Neuron (in vitro differentiated cells): ENCODE measurements at regions not wholly inside any gene's neighbourhood (a gene's known extent, or its start where the extent isn't known, plus 50 kb on each side); places are given as distances from the start of the nearest gene placed in this dataset.

Experiments
- H2AFZ ChIP-seq: one replicate; pipeline ENCODE4 v1.6.1; 2013; ENCODE audit warnings: low read depth, mild to moderate bottlenecking, inconsistent platforms, low read length, moderate library complexity
- H3K27me3 ChIP-seq: one replicate; pipeline ENCODE4 v1.6.1; 2013; ENCODE audit warnings: low read length; ENCODE audit not compliant: insufficient read depth
- H3K36me3 ChIP-seq: one replicate; pipeline ENCODE4 v1.6.1; 2013; ENCODE audit warnings: low read length; ENCODE audit not compliant: insufficient read depth
- H3K4me1 ChIP-seq: one replicate; pipeline ENCODE4 v1.6.1; 2013; ENCODE audit warnings: low read length; ENCODE audit not compliant: insufficient read depth
- H3K4me3 ChIP-seq: 2 replicates; pipeline ENCODE4 v1.5.1; 2013; ENCODE audit warnings: mild to moderate bottlenecking, low read length, moderate library complexity
- H3K9me3 ChIP-seq: one replicate; pipeline ENCODE4 v1.6.1; 2013; ENCODE audit warnings: low read length

DNA sequence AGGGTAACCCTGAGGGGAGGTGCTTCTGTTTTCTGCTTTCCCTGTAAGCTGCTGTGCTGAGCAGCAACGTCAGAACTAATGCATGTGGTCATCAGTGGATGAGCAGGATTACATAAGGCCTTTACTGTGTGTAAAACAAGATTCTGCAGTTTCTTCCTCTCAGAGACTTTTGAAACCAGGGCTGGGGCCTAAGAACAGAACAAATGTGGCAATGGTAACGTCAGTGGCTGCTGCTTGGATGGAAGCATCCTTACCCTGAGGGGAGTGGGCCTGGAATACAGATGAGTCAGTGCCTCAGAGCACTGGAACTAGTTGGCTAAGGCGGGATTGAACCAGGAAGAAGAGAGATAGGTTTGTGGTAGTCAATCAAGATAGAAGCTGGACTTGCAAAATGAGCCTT, 180.2 kb upstream of the KCNH8 start:
- Histone ChIP-seq H3K9me3 (no peaks in the 10 kb centered on the region), H2AFZ (no peak overlapping the region), H3K27me3 (no peaks in the 10 kb centered on the region), H3K4me1 (no peaks in the 10 kb centered on the region), H3K36me3 (no peaks in the 10 kb centered on the region), H3K4me3 (no peak overlapping the region)

- Histone ChIP-seq H3K9me3 (no peaks in the 10 kb centered on the region), H3K4me3 (no peak overlapping the region), H3K27me3 (no peaks in the 10 kb centered on the region), H2AFZ (no peak overlapping the region), H3K4me1 (no peaks in the 10 kb centered on the region), H3K36me3 (no peaks in the 10 kb centered on the region)
These were observed 182.5 kb upstream of the KCNH8 start for GRCh38 chr3:18965781-18966180.

DNA sequence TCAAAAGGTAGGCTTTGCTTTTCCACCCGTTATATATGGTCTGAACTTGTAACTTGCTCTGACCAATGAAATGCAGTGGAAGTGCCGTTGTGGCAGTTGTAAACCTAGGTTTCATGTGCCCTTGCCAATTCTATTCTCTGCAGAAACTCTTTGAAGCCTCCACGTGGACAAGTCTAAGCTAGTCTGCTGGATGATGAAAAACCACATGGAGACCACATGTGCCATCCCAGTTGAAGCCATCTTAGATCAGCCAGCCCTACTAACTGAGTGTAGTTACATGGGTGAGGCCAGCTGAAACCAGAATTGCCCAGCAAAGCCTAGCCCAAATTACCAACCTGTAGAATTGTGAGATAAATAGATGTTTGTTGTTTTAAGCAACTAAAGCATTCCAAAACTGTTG, 183.7 kb upstream of the KCNH8 start:
- Histone ChIP-seq H3K4me3 (no peak overlapping the region), H3K9me3 (no peaks in the 10 kb centered on the region), H3K4me1 (no peaks in the 10 kb centered on the region), H2AFZ (no peak overlapping the region), H3K27me3 (no peaks in the 10 kb centered on the region), H3K36me3 (no peaks in the 10 kb centered on the region)

DNA sequence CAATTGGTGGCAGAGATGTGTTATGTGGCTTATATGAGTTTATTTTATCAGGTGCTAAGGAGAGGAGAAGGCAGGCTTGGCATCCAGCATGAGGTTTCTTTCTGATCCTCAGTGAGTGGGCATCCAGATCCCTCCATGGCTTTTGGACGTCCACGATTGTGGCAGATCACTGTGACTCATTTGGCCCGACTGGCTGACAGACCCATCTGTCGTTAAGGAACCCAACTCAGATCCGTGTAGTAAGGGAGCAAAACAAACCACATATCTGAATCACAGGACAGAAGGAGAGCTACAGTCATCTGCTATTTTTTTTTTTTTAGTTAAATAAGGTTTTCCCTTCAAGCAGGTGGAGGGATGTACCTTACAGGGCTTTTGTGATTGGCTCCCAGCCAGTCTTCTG, 197.0 kb upstream of the KCNH8 start:
- Histone ChIP-seq H3K4me3 (no peak overlapping the region), H3K36me3 (no peaks in the 10 kb centered on the region), H3K4me1 (no peaks in the 10 kb centered on the region), H3K27me3 (no peaks in the 10 kb centered on the region), H3K9me3 (no peaks in the 10 kb centered on the region), H2AFZ (no peak overlapping the region)

- Histone ChIP-seq H3K27me3 (no peaks in the 10 kb centered on the region), H3K9me3 (no peaks in the 10 kb centered on the region), H3K4me3 (no peak overlapping the region), H2AFZ (no peak overlapping the region), H3K4me1 (no peaks in the 10 kb centered on the region), H3K36me3 (no peaks in the 10 kb centered on the region)
These were observed 201.8 kb upstream of the KCNH8 start for GRCh38 chr3:18946524-18946923.

GRCh38 chr3:18937574-18937973, 210.7 kb upstream of the KCNH8 start:
- Histone ChIP-seq H3K4me3 (no peak overlapping the region), H3K4me1 (no peaks in the 10 kb centered on the region), H3K27me3 (no peaks in the 10 kb centered on the region), H2AFZ (no peak overlapping the region), H3K36me3 (no peaks in the 10 kb centered on the region), H3K9me3 (no peaks in the 10 kb centered on the region)

- Histone ChIP-seq H3K9me3 (no peaks in the 10 kb centered on the region), H3K4me1 (no peaks in the 10 kb centered on the region), H3K4me3 (no peak overlapping the region), H3K27me3 (no peaks in the 10 kb centered on the region), H3K36me3 (no peaks in the 10 kb centered on the region), H2AFZ (no peak overlapping the region)
These were observed 229.2 kb upstream of the KCNH8 start for GRCh38 chr3:18919158-18919557.

GRCh38 chr3:18917923-18918322, 230.4 kb upstream of the KCNH8 start:
- Histone ChIP-seq H2AFZ (no peak overlapping the region), H3K9me3 (no peaks in the 10 kb centered on the region), H3K27me3 (no peaks in the 10 kb centered on the region), H3K36me3 (no peaks in the 10 kb centered on the region), H3K4me3 (no peak overlapping the region), H3K4me1 (no peaks in the 10 kb centered on the region)

GRCh38 chr3:18902081-18902793, 246.1 kb upstream of the KCNH8 start:
- H3K36me3 ChIP-seq: no peaks in the 10 kb centered on the region
- H3K4me3 ChIP-seq: no peak overlapping the region
- no peaks in the 10 kb centered on the region for H3K27me3 ChIP-seq
- no peak overlapping the region for H2AFZ ChIP-seq
- H3K9me3 ChIP-seq: no peaks in the 10 kb centered on the region
- H3K4me1 ChIP-seq: no peaks in the 10 kb centered on the region

DNA sequence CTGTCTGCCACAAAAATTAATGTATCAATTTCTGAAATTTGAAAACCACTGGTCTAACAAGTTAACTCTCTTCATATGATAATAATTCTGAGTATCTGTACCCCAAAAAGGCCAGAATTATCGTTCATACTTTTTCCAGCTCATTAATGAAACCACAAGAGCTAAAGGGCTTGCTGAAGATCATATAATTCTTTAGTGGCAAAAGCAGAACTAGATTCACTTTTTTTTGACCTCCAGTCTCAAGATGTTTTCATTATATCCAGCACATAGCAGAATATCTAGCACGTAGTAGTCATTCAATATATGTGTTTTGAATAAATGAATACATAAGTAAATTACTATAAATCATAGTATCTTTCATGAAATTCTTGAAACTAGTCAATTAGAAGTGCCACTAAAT, 246.7 kb upstream of the KCNH8 start:
- Histone ChIP-seq H3K9me3 (no peaks in the 10 kb centered on the region), H3K4me3 (no peak overlapping the region), H3K4me1 (no peaks in the 10 kb centered on the region), H2AFZ (no peak overlapping the region), H3K27me3 (no peaks in the 10 kb centered on the region), H3K36me3 (no peaks in the 10 kb centered on the region)

- H3K4me3 ChIP-seq: no peak overlapping the region
- no peaks in the 10 kb centered on the region for H3K9me3 ChIP-seq
- H2AFZ ChIP-seq: no peak overlapping the region
- H3K36me3 ChIP-seq: no peaks in the 10 kb centered on the region
- H3K4me1 ChIP-seq: no peaks in the 10 kb centered on the region
- no peaks in the 10 kb centered on the region for H3K27me3 ChIP-seq
These were observed 247.3 kb upstream of the KCNH8 start for GRCh38 chr3:18900994-18901393.

- Histone ChIP-seq H2AFZ (no peak overlapping the region), H3K4me3 (no peak overlapping the region)
These were observed 249.4 kb upstream of the KCNH8 start for GRCh38 chr3:18898911-18899310.

GRCh38 chr3:18892756-18893155, 255.6 kb upstream of the KCNH8 start:
- no peak overlapping the region for H3K4me3 ChIP-seq
- H3K4me1 ChIP-seq: no peaks in the 10 kb centered on the region
- no peaks in the 10 kb centered on the region for H3K36me3 ChIP-seq
- no peaks in the 10 kb centered on the region for H3K9me3 ChIP-seq
- H2AFZ ChIP-seq: no peak overlapping the region
- no peaks in the 10 kb centered on the region for H3K27me3 ChIP-seq

More at GRCh38 chr3:18898911-18899310, 249.4 kb upstream of the KCNH8 start:
- H3K4me1 ChIP-seq: no peaks in the 10 kb centered on the region
- H3K9me3 ChIP-seq: no peaks in the 10 kb centered on the region
- H3K27me3 ChIP-seq: no peaks in the 10 kb centered on the region
- H3K36me3 ChIP-seq: no peaks in the 10 kb centered on the region

DNA sequence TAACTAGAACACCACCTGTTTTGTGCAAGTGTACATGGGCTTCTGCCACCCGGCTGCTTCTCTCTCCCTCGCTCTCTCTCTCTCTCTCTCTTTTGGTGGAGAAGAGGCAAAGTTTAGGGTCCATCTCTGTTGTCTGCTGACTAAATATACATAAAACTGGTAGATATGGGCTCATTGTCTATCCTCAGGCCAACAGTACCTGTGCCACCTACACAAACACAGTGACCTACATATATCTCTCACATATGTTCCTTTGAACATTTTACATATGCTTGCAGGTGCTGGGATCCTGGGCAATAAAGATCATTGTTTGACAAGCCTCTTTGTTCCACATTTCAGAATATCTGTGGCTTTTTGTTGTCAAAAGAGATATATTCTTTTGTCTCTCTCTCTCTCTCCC, 256.3 kb upstream of the KCNH8 start:
- H3K36me3 ChIP-seq: no peaks in the 10 kb centered on the region
- no peaks in the 10 kb centered on the region for H3K9me3 ChIP-seq
- no peak overlapping the region for H3K4me3 ChIP-seq
- H3K4me1 ChIP-seq: no peaks in the 10 kb centered on the region
- no peaks in the 10 kb centered on the region for H3K27me3 ChIP-seq
- H2AFZ ChIP-seq: no peak overlapping the region
